Mesothelial cell of epicardium (in vitro differentiated cells): ENCODE measurements at regions not wholly inside any gene's neighbourhood (a gene's known extent, or its start where the extent isn't known, plus 50 kb on each side); places are given as distances from the start of the nearest gene placed in this dataset.

ENCODE experiments used
- DNase-seq, 2 experiments: peaks; one replicate each; pipeline ENCODE4 v3.0.0; 2021; ENCODE audit warnings: low spot score in 2 of 2; ENCODE audit not compliant: unreplicated experiment in 2 of 2
- H3K27ac Mint-ChIP-seq: 2 replicates; pipeline ENCODE4 v1.8.0; 2021; ENCODE audit warnings: mixed read lengths
- H3K27me3 Mint-ChIP-seq: 2 replicates; pipeline ENCODE4 v1.8.0; 2021; ENCODE audit warnings: low read depth, mixed read lengths
- H3K36me3 Mint-ChIP-seq: 2 replicates; pipeline ENCODE4 v1.8.0; 2021; ENCODE audit warnings: mixed read lengths
- H3K4me1 Mint-ChIP-seq: 2 replicates; pipeline ENCODE4 v1.8.0; 2021; ENCODE audit warnings: mixed read lengths
- H3K4me3 Mint-ChIP-seq: 2 replicates; pipeline ENCODE4 v1.8.0; 2021; ENCODE audit warnings: mild to moderate bottlenecking, moderate library complexity, mixed read lengths
- H3K9me3 Mint-ChIP-seq: 2 replicates; pipeline ENCODE4 v1.8.0; 2021; ENCODE audit warnings: mixed read lengths
- TF ChIP-seq, protein P1 (sequence below): fragments of 200-600 bp; sonication (generic); IDR thresholded peaks from one replicate; pipeline ENCODE4 v1.5.0; 2021; ENCODE audit warnings: antibody characterized with exemption; ENCODE audit not compliant: unreplicated experiment

DNA sequence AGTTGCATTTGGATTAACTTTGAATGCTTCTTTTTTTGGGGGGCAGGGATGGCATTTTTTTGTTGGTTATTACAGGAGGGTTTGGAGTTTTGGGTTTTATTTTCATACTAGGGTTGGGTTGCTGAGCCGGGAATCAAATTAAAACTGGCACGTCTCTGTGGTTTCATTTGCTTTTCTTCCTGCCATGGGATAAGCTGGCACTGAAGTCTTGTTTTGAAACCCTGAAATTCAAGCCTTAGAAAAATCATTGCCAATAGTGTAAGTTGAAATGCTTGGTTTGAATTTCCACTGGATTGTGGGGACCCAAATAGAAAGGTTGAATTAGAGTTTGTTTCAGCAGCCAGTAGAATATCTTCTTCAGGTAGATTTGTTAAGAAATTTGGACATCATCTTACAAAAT lies 193.1 kb upstream of the DCBLD2 start:
- DNase-seq, result no peak
- Mint-ChIP-seq H3K27me3 (peaks cover 20% of the 10 kb centered on the region), H3K4me3 (no peak overlapping the region), H3K9me3 (no peaks in the 10 kb centered on the region), H3K36me3 (no peaks in the 10 kb centered on the region), H3K27ac (no peak overlapping the region), H3K4me1 (no peaks in the 10 kb centered on the region)
- TF ChIP-seq, protein P1, sequence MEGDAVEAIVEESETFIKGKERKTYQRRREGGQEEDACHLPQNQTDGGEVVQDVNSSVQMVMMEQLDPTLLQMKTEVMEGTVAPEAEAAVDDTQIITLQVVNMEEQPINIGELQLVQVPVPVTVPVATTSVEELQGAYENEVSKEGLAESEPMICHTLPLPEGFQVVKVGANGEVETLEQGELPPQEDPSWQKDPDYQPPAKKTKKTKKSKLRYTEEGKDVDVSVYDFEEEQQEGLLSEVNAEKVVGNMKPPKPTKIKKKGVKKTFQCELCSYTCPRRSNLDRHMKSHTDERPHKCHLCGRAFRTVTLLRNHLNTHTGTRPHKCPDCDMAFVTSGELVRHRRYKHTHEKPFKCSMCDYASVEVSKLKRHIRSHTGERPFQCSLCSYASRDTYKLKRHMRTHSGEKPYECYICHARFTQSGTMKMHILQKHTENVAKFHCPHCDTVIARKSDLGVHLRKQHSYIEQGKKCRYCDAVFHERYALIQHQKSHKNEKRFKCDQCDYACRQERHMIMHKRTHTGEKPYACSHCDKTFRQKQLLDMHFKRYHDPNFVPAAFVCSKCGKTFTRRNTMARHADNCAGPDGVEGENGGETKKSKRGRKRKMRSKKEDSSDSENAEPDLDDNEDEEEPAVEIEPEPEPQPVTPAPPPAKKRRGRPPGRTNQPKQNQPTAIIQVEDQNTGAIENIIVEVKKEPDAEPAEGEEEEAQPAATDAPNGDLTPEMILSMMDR, result no peak

DNA sequence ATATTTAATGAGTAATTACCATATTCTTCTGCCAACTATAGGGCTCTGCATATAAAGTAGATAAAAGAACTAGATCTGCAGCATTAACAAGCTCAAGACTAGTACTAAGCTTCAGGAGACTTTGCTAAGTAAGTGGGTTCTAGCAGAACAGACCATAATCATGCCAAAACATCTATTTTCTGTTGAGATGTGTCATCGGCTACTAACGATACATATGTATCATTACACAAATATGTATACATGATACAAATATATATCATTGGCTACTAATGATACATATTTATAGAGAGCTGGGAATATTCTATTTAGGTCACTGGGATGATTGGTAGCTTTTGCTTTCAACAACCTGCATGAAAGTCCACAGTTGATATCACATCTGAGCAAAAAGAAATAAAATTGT lies 185.8 kb upstream of the DCBLD2 start:
- TF ChIP-seq, protein P1, result no peak
- Mint-ChIP-seq H3K36me3 (no peaks in the 10 kb centered on the region), H3K27me3 (peaks cover 26% of the 10 kb centered on the region), H3K4me3 (no peak overlapping the region), H3K4me1 (no peaks in the 10 kb centered on the region), H3K9me3 (no peaks in the 10 kb centered on the region), H3K27ac (no peak overlapping the region)
- no peak for DNase-seq

DNA sequence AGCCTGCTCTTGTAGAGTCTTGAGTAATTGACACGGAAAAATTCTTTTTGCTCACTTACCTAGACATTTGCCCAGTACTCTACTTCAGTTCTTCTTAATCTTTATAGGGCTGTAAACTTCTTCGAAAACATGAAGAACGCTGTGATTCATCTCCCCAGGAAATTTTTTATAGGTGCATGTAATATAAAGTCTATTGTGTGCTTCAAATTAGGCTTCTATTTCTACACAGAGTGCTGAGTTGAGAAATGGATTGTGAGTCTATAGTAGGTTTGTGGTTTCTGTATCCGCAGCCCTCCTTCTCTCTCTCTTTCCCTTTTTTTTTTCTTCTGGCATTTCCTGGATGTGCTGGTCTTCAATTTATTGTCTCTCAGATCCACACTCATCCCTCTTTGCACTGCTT lies 183.3 kb upstream of the DCBLD2 start:
- Mint-ChIP-seq H3K27me3 (peaks cover 22% of the 10 kb centered on the region), H3K4me1 (no peaks in the 10 kb centered on the region)

DNA sequence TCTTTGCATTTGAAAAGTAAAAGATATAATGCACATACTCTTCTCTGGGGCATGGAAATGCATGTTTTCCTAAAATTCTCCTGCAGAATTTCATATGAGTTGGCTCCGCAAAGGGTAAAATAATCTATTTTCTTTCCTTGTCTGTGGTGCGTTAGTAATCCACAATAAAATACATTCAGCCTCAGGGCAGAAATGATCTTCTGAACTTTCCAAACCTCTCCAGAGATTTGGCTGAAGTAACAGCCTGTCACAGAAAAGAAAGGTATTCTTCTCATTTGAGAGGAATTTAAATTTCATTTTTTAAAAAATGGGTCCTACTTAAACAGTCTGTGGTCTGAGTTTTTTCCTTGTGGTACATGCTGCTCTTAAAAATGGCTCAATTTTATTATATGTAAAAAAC lies 182.7 kb upstream of the DCBLD2 start:
- H3K4me1 Mint-ChIP-seq, result no peaks in the 10 kb centered on the region
- DNase-seq, result no peak
- H3K27ac Mint-ChIP-seq, result no peak overlapping the region
- no peak overlapping the region for H3K4me3 Mint-ChIP-seq
- no peaks in the 10 kb centered on the region for H3K36me3 Mint-ChIP-seq
- no peaks in the 10 kb centered on the region for H3K9me3 Mint-ChIP-seq
- TF ChIP-seq, protein P1, result no peak
- peaks cover 20% of the 10 kb centered on the region for H3K27me3 Mint-ChIP-seq

More for the DNA sequence above, 183.3 kb upstream of the DCBLD2 start:
- no peaks in the 10 kb centered on the region for H3K36me3 Mint-ChIP-seq
- no peak overlapping the region for H3K27ac Mint-ChIP-seq
- no peak for DNase-seq
- H3K9me3 Mint-ChIP-seq, result no peaks in the 10 kb centered on the region
- TF ChIP-seq, protein P1, result no peak
- no peak overlapping the region for H3K4me3 Mint-ChIP-seq

DNA sequence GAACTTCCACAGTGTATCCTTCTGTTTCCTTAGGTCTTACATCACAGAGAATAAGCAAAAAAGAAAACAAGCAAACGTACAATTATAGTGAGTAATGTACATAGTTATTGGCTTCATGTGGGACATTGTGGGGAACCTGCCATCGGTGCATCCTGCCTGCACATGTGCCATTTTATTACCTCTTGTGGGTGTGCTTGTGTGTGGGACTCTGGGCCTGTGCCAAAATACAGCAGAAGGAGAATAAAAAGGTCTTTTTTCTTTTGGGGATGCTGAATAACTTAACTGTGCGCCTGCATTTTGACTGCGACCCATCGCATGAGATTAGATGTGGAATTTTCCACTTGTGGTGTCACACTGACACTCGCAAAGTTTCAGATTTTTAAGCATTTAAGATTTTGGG lies 169.6 kb upstream of the DCBLD2 start:
- Mint-ChIP-seq H3K4me1 (no peaks in the 10 kb centered on the region), H3K36me3 (no peaks in the 10 kb centered on the region), H3K27ac (no peak overlapping the region), H3K27me3 (peaks cover 25% of the 10 kb centered on the region), H3K4me3 (no peak overlapping the region), H3K9me3 (peaks cover 6% of the 10 kb centered on the region)
- TF ChIP-seq, protein P1, result no peak
- DNase-seq, result no peak

DNA sequence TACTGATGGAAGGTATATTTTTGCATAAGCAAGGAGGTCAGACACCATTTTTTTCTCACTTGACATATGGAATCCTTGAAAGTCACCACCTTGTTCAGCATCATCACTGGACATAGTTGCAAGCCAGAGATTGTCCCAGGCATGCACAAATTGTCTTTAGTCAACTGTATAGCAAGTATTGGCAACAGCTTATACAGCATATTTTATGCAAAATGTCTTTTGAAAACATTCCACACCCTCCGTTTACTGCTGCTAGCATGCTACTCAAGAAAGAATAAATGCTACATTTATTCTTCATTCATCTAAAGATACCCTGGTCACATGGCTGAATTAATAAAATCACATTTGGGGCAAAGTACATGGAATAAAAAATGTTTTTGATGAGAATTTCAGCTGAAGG lies 168.5 kb upstream of the DCBLD2 start:
- H3K4me1 Mint-ChIP-seq, result no peaks in the 10 kb centered on the region
- TF ChIP-seq, protein P1, result no peak
- no peak for DNase-seq
- H3K36me3 Mint-ChIP-seq, result no peaks in the 10 kb centered on the region
- no peak overlapping the region for H3K4me3 Mint-ChIP-seq
- H3K27ac Mint-ChIP-seq, result no peak overlapping the region
- H3K9me3 Mint-ChIP-seq, result peaks cover 6% of the 10 kb centered on the region
- peaks cover 30% of the 10 kb centered on the region for H3K27me3 Mint-ChIP-seq
